ENCODE measurements at regions not wholly inside any gene's neighbourhood (a gene's known extent, or its start where the extent isn't known, plus 50 kb on each side); places are given as distances from the start of the nearest gene placed in this dataset.
"Not testable (repeated sequence)": the region's sequence is repeated elsewhere in the genome, so short reads cannot be mapped to it uniquely, and the experiment has no call there.

DNA sequence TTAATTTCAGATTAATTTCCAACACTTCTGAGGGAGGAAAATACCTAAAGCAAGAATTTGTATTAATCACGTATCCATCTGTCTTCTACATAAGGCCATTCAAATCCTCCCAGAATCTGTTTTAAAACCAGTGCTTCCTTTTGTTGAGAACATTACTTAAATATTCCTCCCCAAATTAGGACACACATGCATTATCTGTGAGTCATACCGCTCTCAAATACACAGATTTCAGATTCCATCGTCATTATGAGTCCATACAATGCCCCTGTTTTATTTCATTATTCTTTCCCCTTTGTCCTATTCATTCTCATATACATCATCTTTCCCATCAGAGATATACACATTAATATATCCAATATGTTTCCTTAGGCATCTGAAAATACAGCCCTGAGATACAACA lies 57.3 kb upstream of the PRSS12 start:
- DNase-seq (ENCODE audit: low read depth), result no peak

DNA sequence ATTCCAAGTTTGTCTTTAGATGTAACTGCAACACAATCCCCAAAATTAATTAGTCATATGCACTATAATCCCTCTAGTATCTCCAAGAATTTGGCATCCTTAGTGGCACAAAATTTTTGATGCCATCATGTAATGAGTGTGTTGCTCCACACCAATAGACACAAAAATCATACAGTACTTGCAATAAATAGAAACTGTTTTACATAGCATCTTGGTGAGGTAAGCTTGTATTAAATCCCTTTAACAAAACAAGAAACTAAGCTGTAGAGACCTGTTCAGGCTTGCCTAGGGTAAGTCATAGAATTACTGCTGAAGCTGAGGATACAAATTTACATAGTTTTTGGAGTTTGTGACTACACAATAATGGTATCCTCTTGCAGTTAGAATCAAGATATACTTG lies 64.5 kb upstream of the PRSS12 start:
- no peak for DNase-seq (ENCODE audit: low read depth)

GRCh38 chr4:118417800-118418199 lies 65.0 kb upstream of the PRSS12 start:
- not testable (repeated sequence) for DNase-seq (ENCODE audit: low read depth)

- not testable (repeated sequence) for DNase-seq (ENCODE audit: low read depth)
Measured at GRCh38 chr4:118418396-118418795, 65.6 kb upstream of the PRSS12 start.

GRCh38 chr4:118419626-118420025 lies 66.8 kb upstream of the PRSS12 start:
- not testable (repeated sequence) for DNase-seq (ENCODE audit: low read depth)

DNA sequence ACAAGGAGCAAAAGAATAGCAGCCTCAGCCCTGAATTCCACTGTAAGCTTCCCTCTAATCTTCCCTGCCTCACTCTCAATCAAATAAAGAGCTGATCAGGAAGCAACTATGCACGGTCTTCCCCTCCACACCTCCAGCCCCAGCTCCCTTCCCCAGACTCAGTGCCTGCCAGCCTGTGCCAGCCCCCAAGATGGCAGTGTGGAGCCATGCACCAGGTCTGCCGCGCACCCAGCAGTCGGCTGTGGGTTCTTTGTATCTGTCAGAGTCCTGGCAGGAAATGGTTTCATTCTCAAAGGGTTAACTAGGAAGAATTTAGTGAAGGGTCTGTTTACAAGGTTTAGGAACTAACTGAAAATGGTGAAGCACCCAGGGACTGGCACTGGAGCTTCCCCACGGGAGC lies 71.3 kb upstream of the PRSS12 start:
- DNase-seq (ENCODE audit: low read depth), result not testable (repeated sequence)

DNA sequence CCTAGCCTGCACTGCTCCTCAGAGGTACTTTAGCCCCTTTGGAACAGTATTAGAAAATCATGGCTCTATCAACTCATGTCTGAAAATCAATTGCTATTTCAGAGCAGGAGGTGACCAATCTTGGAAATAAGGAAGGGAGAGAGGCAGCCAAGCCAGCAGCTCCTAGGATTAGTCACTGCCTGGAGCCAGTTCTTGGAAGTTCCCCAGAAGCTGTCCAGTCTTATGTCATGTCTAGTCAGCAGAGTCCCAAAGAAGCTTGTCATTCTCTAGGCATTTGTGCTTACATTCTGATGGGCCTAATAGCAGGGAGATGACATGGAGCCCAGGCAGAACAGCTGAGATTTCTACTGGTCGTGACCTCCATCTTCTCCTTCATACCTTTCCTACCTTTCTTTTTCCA lies 76.1 kb upstream of the PRSS12 start:
- not testable (repeated sequence) for DNase-seq (ENCODE audit: low read depth)

DNA sequence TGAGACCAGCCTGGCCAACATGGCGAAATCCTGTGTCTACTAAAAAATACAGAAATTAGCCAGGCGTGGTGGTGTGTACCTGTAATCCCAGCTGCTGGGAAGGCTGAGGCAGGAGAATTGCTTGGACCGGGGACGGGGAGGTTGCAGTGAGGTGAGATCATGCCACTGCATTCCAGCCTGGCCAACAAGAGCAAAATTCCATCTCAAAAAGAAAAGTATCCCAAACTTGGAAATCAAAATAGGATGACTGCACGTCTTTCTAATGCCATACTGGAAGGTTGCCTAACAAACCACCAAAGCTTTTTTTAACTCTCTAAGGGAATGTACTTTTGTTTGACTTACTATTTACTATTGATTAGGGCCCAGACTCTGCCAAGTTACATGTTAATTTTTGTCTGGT lies 79.6 kb upstream of the PRSS12 start:
- DNase-seq (ENCODE audit: low read depth), result not testable (repeated sequence)

- DNase-seq (ENCODE audit: low read depth), result not testable (repeated sequence)
Measured at GRCh38 chr4:118433612-118434375, 81.0 kb upstream of the PRSS12 start.

DNA sequence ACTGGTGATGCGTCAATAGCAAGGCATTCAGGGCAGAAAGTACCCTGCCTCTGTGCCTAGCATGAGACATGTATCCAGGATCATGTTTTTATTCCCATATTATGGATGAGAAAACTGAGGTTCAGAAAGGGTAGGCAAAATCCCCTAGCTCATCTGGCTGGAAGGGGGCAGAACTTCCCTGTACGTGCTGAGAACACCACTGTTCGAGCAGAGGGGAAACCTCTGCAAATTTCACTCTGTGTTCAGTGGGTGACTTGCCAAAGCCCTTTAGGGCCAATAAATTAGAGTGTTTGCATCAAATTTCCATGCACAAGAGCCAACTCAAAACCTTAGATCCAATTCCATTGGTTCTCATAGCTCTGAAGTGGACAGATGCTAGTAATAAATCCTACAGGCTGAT lies 82.6 kb upstream of the PRSS12 start:
- not testable (repeated sequence) for DNase-seq (ENCODE audit: low read depth)

GRCh38 chr4:118442115-118442837 lies 89.5 kb upstream of the PRSS12 start:
- not testable (repeated sequence) for DNase-seq (ENCODE audit: low read depth)

GRCh38 chr4:118447397-118447796 lies 94.6 kb upstream of the PRSS12 start:
- not testable (repeated sequence) for DNase-seq (ENCODE audit: low read depth)

DNA sequence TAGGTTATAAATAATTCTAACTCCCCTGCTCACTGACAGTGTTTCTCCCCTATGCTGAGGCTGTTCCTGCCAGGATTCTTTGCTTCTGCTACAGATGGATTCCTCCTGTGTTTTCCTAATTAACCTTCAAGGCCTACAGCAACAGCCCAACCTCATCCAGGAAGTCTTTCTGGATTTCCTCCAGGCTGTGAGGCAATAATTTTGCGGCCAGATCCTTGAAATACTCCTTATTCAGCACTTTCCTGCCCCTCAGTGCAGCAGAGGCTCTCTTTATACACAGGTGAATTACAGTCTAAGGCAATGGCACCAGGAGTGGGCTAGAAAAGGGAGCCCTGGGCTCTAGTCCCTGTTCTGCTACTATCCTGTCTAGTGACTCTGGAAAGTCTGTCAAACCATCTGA lies 102.1 kb upstream of the PRSS12 start:
- not testable (repeated sequence) for DNase-seq (ENCODE audit: low read depth)

- DNase-seq (ENCODE audit: low read depth), result not testable (repeated sequence)
Measured at GRCh38 chr4:118461435-118461834, 108.6 kb upstream of the PRSS12 start.

- DNase-seq (ENCODE audit: low read depth), result not testable (repeated sequence)
Measured at GRCh38 chr4:118465831-118466230, 113.0 kb upstream of the PRSS12 start.

- not testable (repeated sequence) for DNase-seq (ENCODE audit: low read depth)
Measured at GRCh38 chr4:118474001-118474626, 121.3 kb upstream of the PRSS12 start.

DNA sequence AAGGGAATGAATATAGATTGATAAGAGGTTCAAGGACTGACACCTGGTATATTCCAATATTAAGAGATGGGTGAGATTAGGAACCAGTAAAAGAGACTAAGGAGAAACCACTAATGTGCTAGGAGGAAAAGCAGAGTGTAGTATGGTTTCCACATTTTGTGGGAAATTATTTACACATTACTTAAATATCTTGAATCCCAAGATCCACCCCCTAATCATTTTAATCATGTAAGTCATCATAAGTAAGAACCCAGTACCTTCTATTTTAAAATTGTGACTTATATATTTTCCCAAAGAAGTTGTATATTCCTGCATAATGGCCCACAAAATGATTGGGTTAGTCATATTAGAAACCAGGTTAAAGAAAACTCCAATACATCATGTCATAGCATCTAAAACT lies 122.0 kb upstream of the PRSS12 start:
- DNase-seq (ENCODE audit: low read depth), result not testable (repeated sequence)

GRCh38 chr4:118475901-118476300 lies 123.1 kb upstream of the PRSS12 start:
- DNase-seq (ENCODE audit: low read depth), result not testable (repeated sequence)

GRCh38 chr4:118477826-118478225 lies 125.0 kb upstream of the PRSS12 start:
- not testable (repeated sequence) for DNase-seq (ENCODE audit: low read depth)

DNA sequence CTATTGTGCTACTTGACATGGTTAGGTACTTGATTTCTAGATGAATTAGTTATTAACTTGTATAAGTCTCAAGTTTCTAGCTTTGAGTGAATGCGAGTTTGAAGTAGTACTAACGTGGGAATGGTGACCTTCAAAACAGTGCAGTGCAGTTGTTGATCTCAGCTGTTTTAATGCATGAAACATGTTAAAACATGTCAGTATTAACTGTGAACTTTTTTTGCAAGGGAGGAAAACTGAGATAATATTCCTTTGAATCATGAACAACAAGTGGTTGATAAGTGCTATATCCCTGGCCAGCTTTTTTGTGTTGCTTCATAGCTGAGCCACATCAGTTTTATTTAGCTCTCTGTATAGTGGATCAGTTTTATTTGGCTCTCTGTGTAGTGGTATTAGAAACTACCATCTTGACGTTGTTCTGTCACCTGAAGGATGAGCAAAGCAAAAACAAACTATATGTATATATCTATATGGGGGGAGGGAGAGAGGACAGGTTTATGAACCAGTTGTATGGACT lies 133.1 kb upstream of the PRSS12 start:
- DNase-seq (ENCODE audit: low read depth), result not testable (repeated sequence)

DNA sequence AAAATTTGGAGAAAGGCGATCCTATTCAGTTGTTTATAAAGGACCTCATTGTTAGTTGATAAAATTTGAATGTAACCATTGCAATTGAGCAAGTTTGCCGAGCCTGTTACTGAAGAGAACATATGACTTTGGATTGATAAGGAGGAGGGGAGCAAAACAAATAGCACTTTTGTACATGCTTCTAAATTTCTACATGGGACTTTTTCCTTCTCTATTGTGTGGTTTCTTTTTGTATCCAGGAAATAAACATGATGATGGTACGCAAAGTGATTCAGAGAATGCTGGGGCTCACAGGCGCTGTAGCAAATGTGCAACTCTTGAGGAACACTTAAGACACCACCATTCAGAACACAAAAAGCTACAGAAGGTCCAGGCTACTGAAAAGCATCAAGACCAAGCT lies 140.2 kb upstream of the PRSS12 start:
- DNase-seq (ENCODE audit: low read depth), result not testable (repeated sequence)

- not testable (repeated sequence) for DNase-seq (ENCODE audit: low read depth)
Measured at GRCh38 chr4:118494437-118494836, 141.6 kb upstream of the PRSS12 start.

- not testable (repeated sequence) for DNase-seq (ENCODE audit: low read depth)
Measured at GRCh38 chr4:118502967-118503366, 150.2 kb upstream of the PRSS12 start.

All from activated gamma-delta T cell treated with anti-CD3 and anti-CD28 coated beads, Interleukin-2, amount 50 U/mL, for 16 hours (primary cell).